OCI-LY1 (cell line): ENCODE measurements at regions not wholly inside any gene's neighbourhood (a gene's known extent, or its start where the extent isn't known, plus 50 kb on each side); places are given as distances from the start of the nearest gene placed in this dataset.

Experiments
- H2AFZ ChIP-seq: fragments of 200-600 bp; sonication (generic), shearing (Covaris generic); 2 replicates; pipeline ENCODE4 v1.6.0; 2014; ENCODE audit warnings: antibody characterized with exemption, mild to moderate bottlenecking, low read length
- H3F3A ChIP-seq: fragments of 200-600 bp; sonication (generic), shearing (Covaris generic); 2 replicates; pipeline ENCODE4 v1.6.0; 2014; ENCODE audit warnings: mild to moderate bottlenecking, antibody characterized with exemption, low read length, moderate library complexity; ENCODE audit not compliant: insufficient read depth
- H3K27ac ChIP-seq: fragments of 200-600 bp; sonication (generic); 2 replicates; pipeline ENCODE4 v1.5.1; 2014; ENCODE audit warnings: low read length, mixed run types, mild to moderate bottlenecking, low read depth; ENCODE audit not compliant: poor library complexity, severe bottlenecking
- H3K27me3 ChIP-seq: fragments of 200-600 bp; sonication (generic); 2 replicates; pipeline ENCODE4 v1.6.0; 2014; ENCODE audit warnings: antibody characterized with exemption, mild to moderate bottlenecking, low read length, moderate library complexity; ENCODE audit not compliant: insufficient read depth
- H3K36me3 ChIP-seq: fragments of 200-600 bp; sonication (generic); 2 replicates; pipeline ENCODE4 v1.6.1; 2014; ENCODE audit warnings: mild to moderate bottlenecking, antibody characterized with exemption, low read length, moderate library complexity, mixed read lengths; ENCODE audit not compliant: insufficient read depth
- H3K4me1 ChIP-seq: fragments of 200-600 bp; sonication (generic); 2 replicates; pipeline ENCODE4 v1.5.1; 2014; ENCODE audit warnings: mild to moderate bottlenecking, low read length, moderate library complexity; ENCODE audit not compliant: insufficient read depth, severe bottlenecking
- H3K4me2 ChIP-seq: fragments of 200-600 bp; sonication (generic), shearing (Covaris generic); 2 replicates; pipeline ENCODE4 v1.6.1; 2014; ENCODE audit warnings: low read length
- H3K4me3 ChIP-seq: fragments of 200-600 bp; sonication (generic); 2 replicates; pipeline ENCODE4 v1.5.1; 2014; ENCODE audit warnings: low read length, low read depth, mild to moderate bottlenecking, mixed read lengths; ENCODE audit not compliant: poor library complexity, severe bottlenecking
- H3K79me2 ChIP-seq: fragments of 200-600 bp; shearing (Covaris generic); 2 replicates; pipeline ENCODE4 v1.6.1; 2016; ENCODE audit warnings: mixed run types, low read length, mixed read lengths; ENCODE audit not compliant: insufficient read depth
- H3K9ac ChIP-seq: fragments of 200-600 bp; sonication (generic), shearing (Covaris generic); 2 replicates; pipeline ENCODE4 v1.6.1; 2014; ENCODE audit warnings: mild to moderate bottlenecking, low read length, mixed read lengths
- H3K9me2 ChIP-seq: fragments of 200-600 bp; sonication (generic), shearing (Covaris generic); 2 replicates; pipeline ENCODE4 v1.6.1; 2014; ENCODE audit warnings: low read depth, mild to moderate bottlenecking, low read length, mixed read lengths
- H3K9me3 ChIP-seq: fragments of 200-600 bp; shearing (Covaris generic); 2 replicates; pipeline ENCODE4 v1.6.1; 2014; ENCODE audit warnings: low read length, mixed read lengths
- H4K20me1 ChIP-seq: fragments of 200-600 bp; sonication (generic), shearing (Covaris generic); 2 replicates; pipeline ENCODE4 v1.6.0; 2016; ENCODE audit warnings: mild to moderate bottlenecking, low read length; ENCODE audit not compliant: insufficient read depth
- CTCF ChIP-seq: fragments of 200-600 bp; sonication (generic), shearing (Covaris generic); IDR thresholded peaks from 2 replicates; pipeline ENCODE4 v1.5.1; 2017; ENCODE audit warnings: mild to moderate bottlenecking, antibody characterized with exemption, low read length, moderate library complexity, mixed read lengths
- EZH2 ChIP-seq: fragments of 200-600 bp; sonication (generic), shearing (Covaris generic); IDR thresholded peaks from 2 replicates; pipeline ENCODE4 v1.8.0; 2017; ENCODE audit warnings: borderline replicate concordance, mixed run types, mild to moderate bottlenecking, antibody characterized with exemption, low read length, moderate library complexity, mixed read lengths

GRCh38 chr15:70479056-70479455 is 284.3 kb downstream of the UACA start:
- Histone ChIP-seq H3K27ac (no peak overlapping the region), H2AFZ (no peak overlapping the region), H3F3A (no peaks in the 10 kb centered on the region), H3K4me1 (no peaks in the 10 kb centered on the region), H3K27me3 (no peaks in the 10 kb centered on the region), H3K36me3 (no peaks in the 10 kb centered on the region), H4K20me1 (no peaks in the 10 kb centered on the region), H3K4me3 (no peak overlapping the region), H3K9me2 (no peaks in the 10 kb centered on the region), H3K4me2 (no peak overlapping the region), H3K9me3 (no peaks in the 10 kb centered on the region), H3K79me2 (no peaks in the 10 kb centered on the region), H3K9ac (no peak overlapping the region)
- no peak for TF ChIP-seq EZH2

GRCh38 chr15:70478251-70478990 is 284.9 kb downstream of the UACA start:
- no peaks in the 10 kb centered on the region for H3F3A ChIP-seq
- H2AFZ ChIP-seq = no peak overlapping the region
- H3K27me3 ChIP-seq = no peaks in the 10 kb centered on the region
- no peaks in the 10 kb centered on the region for H3K79me2 ChIP-seq
- H3K9ac ChIP-seq = no peak overlapping the region
- H4K20me1 ChIP-seq = no peaks in the 10 kb centered on the region
- H3K9me3 ChIP-seq = no peaks in the 10 kb centered on the region
- H3K4me1 ChIP-seq = no peaks in the 10 kb centered on the region
- TF ChIP-seq CTCF = no peak
- no peak for TF ChIP-seq EZH2
- H3K36me3 ChIP-seq = no peaks in the 10 kb centered on the region
- no peak overlapping the region for H3K27ac ChIP-seq
- no peak overlapping the region for H3K4me2 ChIP-seq
- no peaks in the 10 kb centered on the region for H3K9me2 ChIP-seq
- no peak overlapping the region for H3K4me3 ChIP-seq

- H3K4me3 ChIP-seq = no peak overlapping the region
- no peaks in the 10 kb centered on the region for H3F3A ChIP-seq
- H3K27ac ChIP-seq = no peak overlapping the region
- H3K9me2 ChIP-seq = no peaks in the 10 kb centered on the region
- H3K36me3 ChIP-seq = no peaks in the 10 kb centered on the region
- no peaks in the 10 kb centered on the region for H3K27me3 ChIP-seq
- TF ChIP-seq EZH2 (no peak), CTCF (no peak)
- H3K9me3 ChIP-seq = no peaks in the 10 kb centered on the region
- no peaks in the 10 kb centered on the region for H3K79me2 ChIP-seq
- no peaks in the 10 kb centered on the region for H4K20me1 ChIP-seq
- H2AFZ ChIP-seq = no peak overlapping the region
- no peak overlapping the region for H3K4me2 ChIP-seq
- no peaks in the 10 kb centered on the region for H3K4me1 ChIP-seq
- H3K9ac ChIP-seq = no peak overlapping the region
Observed at GRCh38 chr15:70477750-70478250, 285.6 kb downstream of the UACA start.

GRCh38 chr15:70476441-70476840 is 286.9 kb downstream of the UACA start:
- Histone ChIP-seq H3K27ac (no peak overlapping the region), H3K4me2 (no peak overlapping the region), H3K36me3 (no peaks in the 10 kb centered on the region), H2AFZ (no peak overlapping the region), H3K4me1 (no peaks in the 10 kb centered on the region), H3K9me3 (no peaks in the 10 kb centered on the region), H3F3A (no peaks in the 10 kb centered on the region), H3K4me3 (no peak overlapping the region), H3K27me3 (no peaks in the 10 kb centered on the region), H3K79me2 (no peaks in the 10 kb centered on the region), H3K9me2 (no peaks in the 10 kb centered on the region), H4K20me1 (no peaks in the 10 kb centered on the region), H3K9ac (no peak overlapping the region)
- no peak for TF ChIP-seq CTCF
